GM18511 (cell line): ENCODE measurements at regions not wholly inside any gene's neighbourhood (a gene's known extent, or its start where the extent isn't known, plus 50 kb on each side); places are given as distances from the start of the nearest gene placed in this dataset.
"Not testable (repeated sequence)": the region's sequence is repeated elsewhere in the genome, so short reads cannot be mapped to it uniquely, and the experiment has no call there.

Experiments
- ATAC-seq: cut with Tn5 transposase; IDR thresholded peaks from one replicate; pipeline ENCODE4 v1.9.1; 2021; ENCODE audit warnings: mild to moderate bottlenecking, moderate library complexity; ENCODE audit not compliant: unreplicated experiment

DNA sequence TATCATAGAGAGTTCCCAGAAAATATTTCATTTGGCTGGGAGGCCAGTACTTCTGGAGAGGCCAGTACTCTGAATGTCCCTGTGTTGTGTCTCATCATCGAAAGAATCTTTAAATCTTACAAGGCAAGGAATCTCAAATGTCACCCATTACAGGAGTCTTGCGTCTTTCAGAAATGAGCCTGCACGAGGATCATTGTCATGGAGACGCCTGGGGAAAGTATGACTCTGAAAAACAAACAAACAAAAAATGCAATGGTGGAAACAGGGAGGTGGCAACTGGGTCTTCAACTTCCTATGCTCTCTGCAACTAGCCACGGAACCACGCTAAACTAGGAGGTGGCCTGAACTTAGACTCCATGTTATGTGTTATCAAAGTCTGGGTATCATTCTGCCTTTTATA is 804.6 kb downstream of the EPHA3 start:
- ATAC-seq, result no peak

DNA sequence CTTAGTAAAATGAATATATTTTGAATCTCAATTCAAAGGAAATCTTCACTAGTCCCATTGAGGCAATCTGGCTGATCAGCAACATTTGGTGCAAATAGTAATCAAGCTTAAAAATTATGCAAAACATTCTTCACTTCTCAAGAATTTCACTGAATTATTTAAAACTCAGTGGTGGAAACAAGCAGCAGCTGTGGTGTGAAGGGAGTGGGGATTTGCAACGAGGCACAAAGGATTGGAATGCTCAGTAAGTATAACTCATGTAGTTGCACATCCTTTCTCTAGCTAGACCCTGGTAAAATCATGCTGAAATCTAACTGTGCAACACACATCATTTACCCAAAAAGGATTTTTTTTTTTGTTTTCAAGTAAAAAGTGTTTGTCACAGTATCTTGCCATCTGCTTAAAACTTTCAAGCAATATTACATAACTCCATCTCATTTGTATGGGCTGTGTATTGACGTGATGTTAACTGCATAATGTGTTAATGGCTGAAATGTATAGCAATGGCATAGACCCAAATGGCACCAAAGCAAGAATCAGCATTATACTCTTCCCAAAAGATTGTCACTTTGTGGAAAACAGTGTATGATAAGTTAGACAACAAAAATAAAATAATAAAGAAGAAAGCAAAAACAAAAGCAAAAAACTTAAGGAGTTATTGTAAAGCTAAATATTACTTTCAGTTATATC is 816.6 kb downstream of the EPHA3 start:
- no peak for ATAC-seq

DNA sequence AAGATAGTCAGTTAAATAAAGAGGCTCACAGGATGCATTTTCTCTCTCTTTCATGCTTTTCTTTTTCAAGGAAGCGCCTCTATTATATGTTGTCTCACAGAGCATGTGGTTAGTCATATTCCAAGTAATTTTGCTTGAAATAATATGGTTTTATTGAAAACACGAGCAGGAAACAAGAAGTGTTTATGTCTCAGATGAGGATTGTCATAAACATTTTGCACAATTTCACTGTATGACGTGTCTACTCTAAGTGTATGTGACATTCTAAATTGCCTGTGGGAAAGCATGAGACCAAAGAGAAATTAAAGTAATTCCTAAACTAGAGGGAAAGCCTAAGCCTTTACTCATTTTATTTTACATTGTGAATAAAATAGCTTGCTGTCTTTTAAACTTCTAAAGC is 818.6 kb downstream of the EPHA3 start:
- ATAC-seq, result no peak

DNA sequence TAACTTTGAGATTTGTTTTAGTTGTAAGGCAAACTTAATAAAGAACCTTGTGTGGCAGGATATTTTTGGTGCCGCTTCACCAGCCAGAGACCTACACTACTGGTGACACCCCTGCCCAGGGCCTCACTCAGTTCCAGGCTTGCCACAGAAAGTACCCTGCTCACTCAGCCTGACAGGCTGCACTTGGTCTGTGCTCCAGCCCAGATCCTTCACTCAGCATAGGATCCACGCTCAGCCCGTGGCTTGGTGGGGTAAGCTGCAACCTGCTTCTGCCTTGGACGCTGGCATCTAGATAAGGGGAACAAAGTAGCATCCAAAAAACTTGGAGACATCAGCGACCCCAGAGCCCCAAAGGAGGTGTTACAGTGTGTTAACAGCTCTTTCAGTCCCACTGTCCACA is 825.5 kb downstream of the EPHA3 start:
- ATAC-seq, result no peak

DNA sequence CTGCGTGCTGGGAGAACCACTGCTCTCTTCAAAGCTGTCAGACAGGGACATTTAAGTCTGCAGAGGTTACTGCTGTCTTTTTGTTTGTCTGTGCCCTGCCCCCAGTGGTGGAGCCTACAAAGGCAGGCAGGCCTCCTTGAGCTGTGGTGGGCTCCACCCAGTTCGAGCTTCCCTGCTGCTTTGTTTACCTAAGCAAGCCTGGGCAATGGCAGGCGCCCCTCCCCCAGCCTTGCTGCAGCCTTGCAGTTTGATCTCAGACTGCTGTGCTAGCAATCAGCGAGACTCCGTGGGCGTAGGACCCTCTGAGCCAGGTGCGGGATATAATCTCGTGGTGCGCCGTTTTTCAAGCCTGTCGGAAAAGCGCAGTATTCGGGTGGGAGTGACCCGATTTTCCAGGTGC is 837.0 kb downstream of the EPHA3 start:
- ATAC-seq, result not testable (repeated sequence)

DNA sequence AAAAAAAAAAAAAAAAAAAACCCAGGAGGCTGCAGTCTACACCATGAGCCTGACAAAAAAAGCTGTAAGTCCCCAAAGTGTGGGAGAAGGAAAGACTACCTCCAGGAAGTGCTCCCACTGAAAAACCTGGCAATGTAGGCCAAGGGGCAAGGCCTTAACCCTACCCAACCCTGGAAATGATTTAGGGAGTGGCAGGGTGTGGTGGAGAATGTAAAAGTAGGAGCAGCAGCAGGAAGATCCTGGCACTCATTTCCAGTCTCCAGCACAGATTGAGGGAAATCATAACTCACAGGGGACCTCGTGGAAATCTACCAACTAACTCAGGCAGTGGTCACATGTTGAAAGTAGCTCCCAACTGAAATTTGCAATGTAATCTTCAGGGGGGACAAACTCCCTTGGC is 839.5 kb downstream of the EPHA3 start:
- no peak for ATAC-seq

DNA sequence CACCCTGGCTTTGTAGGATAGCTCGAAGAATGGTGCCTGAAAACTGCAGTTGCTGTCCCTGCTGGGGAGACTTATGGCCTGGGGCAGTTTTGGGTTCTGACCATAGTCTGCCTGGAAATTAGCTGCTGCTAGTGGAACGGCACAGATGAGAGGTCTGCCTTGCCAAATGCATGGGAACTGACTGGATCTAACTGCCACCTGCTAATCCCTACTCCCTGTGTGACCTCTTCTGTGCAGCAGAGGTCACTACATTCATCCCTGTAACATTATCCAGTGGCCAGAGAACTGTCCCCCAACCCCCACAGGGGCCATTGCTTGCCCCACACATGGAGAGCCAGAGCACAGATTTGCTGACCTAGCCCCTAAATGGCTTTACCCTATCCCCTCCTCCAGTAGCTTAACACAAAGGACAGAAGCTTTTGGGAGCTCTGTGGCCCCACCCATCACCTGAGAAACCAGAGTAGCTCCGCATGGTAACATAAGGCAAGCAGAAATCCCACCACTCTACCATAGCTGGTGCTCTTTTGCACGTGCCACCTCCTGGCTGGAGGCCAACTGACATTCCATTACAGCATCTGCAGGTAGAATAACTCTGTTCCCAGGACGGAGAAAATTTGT is 840.0 kb downstream of the EPHA3 start:
- no peak for ATAC-seq

DNA sequence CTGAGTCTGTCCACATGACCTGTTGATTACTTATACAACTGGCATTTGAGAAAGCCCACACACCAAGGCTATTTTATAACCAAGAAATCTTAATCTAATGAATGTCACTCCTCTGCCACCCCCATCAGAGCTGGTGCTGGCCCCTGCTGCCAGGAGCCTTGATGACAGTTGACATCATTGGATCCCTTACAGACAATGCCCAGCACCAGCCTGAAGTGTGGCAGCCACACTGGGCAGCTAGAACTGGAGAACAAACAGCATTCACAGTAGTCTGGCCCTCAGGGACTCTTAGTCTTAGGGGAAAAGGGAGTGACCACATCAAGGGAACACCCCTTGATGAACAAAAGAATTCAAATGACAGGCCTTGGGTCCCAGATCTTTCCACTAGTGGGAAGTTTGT is 840.6 kb downstream of the EPHA3 start:
- no peak for ATAC-seq

DNA sequence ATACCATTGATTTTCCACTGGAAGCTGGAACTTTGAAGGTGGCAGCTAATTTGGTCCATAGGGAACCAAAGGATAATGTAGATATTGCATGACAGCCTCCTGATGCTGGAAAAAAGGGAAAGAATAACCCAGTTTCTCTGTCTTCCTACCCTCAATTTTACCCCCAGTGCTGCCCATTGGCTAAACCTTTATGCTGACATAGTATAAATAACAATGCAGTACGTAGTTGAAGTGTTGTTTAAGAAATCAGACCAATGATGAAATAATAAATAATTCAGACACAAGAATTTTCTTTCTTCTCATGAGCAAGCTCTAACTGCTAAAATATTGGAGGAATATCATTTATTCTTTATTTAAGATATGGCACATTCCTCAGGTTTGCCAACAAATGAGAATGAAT is 843.4 kb downstream of the EPHA3 start:
- no peak for ATAC-seq

- ATAC-seq, result no peak
These were observed 846.7 kb downstream of the EPHA3 start for GRCh38 chr3:89954137-89954536.

- no peak for ATAC-seq
These were observed 847.7 kb downstream of the EPHA3 start for GRCh38 chr3:89955156-89955555.

DNA sequence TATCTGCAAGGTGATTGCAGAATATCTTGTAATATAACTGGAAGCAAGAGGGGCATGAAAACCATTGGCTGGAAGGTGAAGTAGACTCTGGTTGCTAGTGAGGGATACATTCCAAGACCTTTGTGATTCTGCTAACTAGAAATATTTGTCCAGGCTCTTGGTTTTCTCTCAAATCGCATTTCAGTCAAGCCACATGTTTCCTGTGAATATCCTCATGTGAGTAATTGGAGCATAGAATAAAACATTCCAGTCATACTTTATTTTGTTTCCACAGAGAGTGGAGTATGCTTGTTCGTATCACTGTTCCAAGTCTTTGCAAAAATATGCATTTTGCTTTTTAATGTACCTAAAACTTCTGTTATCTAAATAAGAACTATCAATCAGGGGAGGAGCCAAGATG is 850.0 kb downstream of the EPHA3 start:
- no peak for ATAC-seq

DNA sequence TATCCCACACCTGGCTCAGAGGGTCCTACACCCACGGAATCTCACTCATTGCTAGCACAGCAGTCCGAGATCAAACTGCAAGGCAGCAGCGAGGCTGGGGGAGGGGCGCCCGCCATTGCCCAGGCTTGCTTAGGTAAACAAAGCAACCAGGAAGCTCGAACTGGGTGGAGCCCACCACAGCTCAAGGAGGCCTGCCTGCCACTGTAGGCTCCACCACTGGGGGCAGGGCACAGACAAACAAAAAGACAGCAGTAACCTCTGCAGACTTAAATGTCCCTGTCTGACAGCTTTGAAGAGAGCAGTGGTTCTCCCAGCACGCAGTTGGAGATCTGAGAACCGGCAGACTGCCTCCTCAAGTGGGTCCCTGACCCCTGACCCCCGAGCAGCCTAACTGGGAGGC is 850.7 kb downstream of the EPHA3 start:
- ATAC-seq, result not testable (repeated sequence)

- no peak for ATAC-seq
These were observed 856.9 kb downstream of the EPHA3 start for GRCh38 chr3:89964347-89964746.

DNA sequence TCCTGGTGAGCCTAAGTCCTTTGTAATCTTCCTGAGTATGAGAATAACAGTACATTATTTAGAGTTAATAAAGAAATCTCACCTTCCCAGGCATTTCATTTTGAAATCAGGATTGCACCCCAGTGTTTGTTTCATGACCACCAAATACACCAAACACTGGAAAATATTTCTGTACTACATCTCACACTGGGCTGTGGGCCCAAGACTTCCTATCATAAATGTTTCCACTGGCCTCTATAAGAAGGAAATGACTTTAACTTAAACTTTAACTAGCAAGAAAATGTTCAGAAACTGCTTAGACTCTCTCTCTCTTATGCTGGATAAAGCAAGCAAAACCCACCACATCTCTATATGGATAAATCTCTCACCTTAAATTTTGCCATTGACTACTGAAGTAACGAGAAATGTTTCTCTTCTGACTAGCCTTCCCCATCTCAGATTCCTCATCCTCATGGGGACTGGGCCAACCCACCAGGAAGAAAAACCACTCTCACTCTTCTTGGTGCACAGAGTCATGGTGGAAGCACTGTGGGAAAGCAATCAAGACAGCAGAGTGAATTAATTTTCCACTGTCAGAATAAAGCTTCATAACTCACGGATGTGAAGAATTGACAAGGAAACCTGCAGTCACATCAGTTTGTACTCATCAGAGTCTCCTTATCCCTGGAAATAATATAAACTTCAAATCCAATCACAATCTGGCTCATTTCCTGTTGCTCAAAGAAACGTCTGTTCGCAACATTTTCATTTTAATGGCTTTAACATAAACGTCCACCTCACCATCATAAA is 859.6 kb downstream of the EPHA3 start:
- no peak for ATAC-seq

DNA sequence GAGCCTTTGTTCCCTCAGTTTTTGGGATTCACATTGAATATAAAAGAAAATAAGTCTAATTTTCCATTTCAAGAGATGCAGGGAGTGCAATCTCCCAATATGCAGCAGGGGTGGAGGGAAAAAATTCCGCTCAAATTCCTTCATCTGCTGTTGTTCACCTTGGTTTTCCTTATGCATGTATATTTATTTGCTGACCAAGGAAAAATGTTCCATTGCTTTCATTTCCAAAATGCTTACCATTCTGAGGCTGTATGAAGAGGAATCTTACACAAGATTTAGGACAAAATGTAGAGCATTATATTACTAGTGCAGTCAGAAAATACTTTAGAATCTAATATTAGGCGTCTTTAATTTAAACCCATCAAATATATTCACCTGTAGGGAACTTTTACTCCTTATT is 863.9 kb downstream of the EPHA3 start:
- no peak for ATAC-seq

- ATAC-seq, result no peak
These were observed 865.7 kb downstream of the EPHA3 start for GRCh38 chr3:89973156-89973555.

DNA sequence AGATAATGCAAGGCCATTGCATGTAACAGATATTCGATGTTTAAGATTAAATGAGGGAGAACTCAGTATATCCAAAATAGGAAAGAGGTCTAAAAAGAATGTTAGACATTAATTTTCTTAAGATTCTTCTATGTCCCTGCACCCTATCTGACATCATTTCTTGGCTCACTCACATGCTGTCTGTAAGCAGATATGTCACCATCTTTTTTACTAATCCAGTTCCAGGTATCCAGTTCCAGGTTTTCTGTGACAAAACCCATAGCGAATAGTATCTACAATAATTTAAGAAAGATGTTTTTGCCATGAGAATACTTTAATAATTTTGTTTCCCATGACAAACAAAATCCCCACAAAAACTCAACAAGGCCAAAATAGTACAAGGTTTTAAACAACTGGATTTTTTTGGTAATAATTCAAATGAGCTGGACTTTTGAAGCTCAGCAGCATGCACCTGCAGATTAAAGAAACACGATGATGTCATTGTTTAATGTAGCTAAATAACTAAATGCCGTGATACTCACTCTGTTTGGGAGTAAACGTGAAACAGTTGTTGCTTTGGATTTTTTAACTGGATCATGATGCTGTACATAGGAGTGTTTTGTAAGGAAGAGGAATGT is 867.6 kb downstream of the EPHA3 start:
- no peak for ATAC-seq

- ATAC-seq, result no peak
These were observed 876.0 kb downstream of the EPHA3 start for GRCh38 chr3:89983449-89983848.

DNA sequence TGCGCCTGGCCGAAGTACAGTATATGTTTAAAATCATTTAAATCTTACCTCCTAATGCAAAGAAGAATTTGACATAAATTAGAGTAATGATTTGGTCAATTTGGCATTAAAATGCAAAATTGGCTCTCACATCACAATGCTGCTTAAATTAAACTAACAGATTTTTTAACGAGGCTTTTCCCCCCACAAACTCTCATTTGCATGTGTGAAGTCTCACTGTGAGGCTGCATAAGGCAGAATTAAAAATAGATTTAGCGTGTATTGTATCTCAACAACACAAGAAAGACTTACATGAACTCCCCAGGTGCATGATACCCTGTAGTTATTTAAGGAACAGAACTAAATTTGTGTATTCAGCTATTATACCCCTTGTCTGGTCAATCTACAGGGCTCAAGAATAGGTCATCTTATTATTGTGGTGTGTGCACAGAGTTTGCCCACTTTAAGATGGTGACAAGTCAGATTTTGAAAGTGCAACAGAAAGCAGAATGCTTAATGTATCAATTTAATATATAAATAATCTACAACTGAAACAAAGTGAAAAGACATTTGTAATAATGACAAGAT is 897.9 kb downstream of the EPHA3 start:
- ATAC-seq, result no peak

DNA sequence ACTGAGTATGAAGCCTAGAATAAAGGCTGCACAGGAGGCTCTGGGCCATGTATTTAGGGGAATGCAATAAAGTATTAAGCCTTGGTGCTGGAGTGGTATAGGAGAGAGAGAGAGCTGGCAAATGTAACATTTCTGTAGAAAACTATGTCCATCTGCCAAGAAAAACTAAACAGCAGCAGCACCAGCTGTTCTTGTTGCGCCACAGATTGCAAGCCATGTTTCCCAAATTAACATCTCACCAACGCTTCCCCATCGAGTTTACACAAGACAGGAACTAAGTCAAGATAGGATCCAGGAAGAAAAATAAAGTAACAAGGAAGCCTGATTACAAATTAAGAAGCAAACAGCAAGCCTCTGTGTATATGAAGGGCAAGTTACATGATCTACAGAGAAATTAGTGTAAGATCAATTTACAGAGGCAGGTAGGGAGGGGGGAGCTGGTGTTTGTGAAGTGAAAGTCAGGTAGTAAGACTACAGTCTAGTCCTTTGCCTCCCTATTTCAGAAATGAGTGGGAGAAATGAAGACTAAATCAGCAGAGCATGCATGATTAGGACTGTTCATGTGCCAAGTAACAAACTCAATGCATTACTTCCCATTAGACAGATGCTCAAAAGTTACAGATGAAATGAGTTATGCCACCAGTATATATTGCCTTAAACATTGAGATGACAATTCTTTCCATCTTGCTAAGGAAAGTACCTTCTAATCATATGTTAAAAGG is 900.5 kb downstream of the EPHA3 start:
- ATAC-seq, result no peak
